Activated CD8-positive, alpha-beta T cell treated with anti-CD3 and anti-CD28 coated beads, Interleukin-2, amount 10 ng/mL, durations not matched to agents 7 days and 5 days (primary cell): ENCODE measurements at regions not wholly inside any gene's neighbourhood (a gene's known extent, or its start where the extent isn't known, plus 50 kb on each side); places are given as distances from the start of the nearest gene placed in this dataset.

Experiments
- ATAC-seq: fragments of 150-1000 bp; cut with Tn5 transposase; one replicate; pipeline ENCODE4 v1.10.0; 2021; ENCODE audit warnings: moderate library complexity
- CTCF ChIA-PET: fragments of 350-600 bp; sonication (Branson Sonifier 250); formaldehyde crosslinking; loops from one replicate; lab custom pipeline; 2021; ENCODE audit warnings: antibody characterized with exemption; lab: Charles Lee
- POLR2A ChIA-PET: fragments of 350-600 bp; sonication (Branson Sonifier 250); formaldehyde crosslinking; loops from one replicate; lab custom pipeline; 2021; ENCODE audit warnings: antibody characterized with exemption; lab: Charles Lee
- DNase-seq: peaks from one replicate; pipeline ENCODE4 v3.0.0-alpha.2; 2020
- H3K27ac Mint-ChIP-seq: one replicate; pipeline ENCODE4 v1.8.0; 2021; ENCODE audit warnings: mild to moderate bottlenecking, mixed read lengths
- H3K27me3 Mint-ChIP-seq: one replicate; pipeline ENCODE4 v1.8.0; 2021; ENCODE audit warnings: low read depth, mixed read lengths
- H3K36me3 Mint-ChIP-seq: one replicate; pipeline ENCODE4 v1.8.0; 2021; ENCODE audit warnings: low read depth, mixed read lengths
- H3K4me1 Mint-ChIP-seq: one replicate; pipeline ENCODE4 v1.8.0; 2021; ENCODE audit warnings: low read depth, mixed read lengths
- H3K4me3 Mint-ChIP-seq: one replicate; pipeline ENCODE4 v1.8.0; 2021; ENCODE audit warnings: mild to moderate bottlenecking, mixed read lengths
- H3K9me3 Mint-ChIP-seq: one replicate; pipeline ENCODE4 v1.8.0; 2022; ENCODE audit warnings: mixed read lengths; ENCODE audit not compliant: insufficient read depth

DNA sequence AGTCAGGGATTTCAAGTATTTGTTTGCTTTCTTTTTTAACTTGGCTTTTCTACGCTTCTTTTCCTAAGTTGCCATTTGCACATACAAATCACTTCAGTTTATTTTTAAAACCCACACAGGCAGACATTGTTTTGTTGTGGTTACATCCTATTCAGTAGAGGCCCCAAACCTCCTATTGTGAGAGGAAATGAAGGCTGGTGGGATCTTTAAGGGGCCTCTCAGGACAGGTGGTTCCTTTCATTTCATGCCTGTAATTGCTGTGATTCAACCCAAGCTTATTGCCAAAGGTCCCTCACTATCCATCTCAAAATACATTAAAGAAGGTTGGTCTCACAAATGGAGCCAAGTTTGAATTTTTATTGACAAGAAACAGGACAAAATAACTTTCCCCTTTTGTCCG, 257.1 kb downstream of the ADAMTS20 start:
- no peaks in the 10 kb centered on the region for H3K36me3 Mint-ChIP-seq
- POLR2A ChIA-PET = no interaction called here
- H3K4me3 Mint-ChIP-seq = no peak overlapping the region
- DNase-seq (no peak), ATAC-seq (no peak)
- CTCF ChIA-PET = no interaction called here
- H3K27me3 Mint-ChIP-seq = no peaks in the 10 kb centered on the region
- no peaks in the 10 kb centered on the region for H3K9me3 Mint-ChIP-seq
- H3K4me1 Mint-ChIP-seq = no peaks in the 10 kb centered on the region
- H3K27ac Mint-ChIP-seq = no peak overlapping the region

DNA sequence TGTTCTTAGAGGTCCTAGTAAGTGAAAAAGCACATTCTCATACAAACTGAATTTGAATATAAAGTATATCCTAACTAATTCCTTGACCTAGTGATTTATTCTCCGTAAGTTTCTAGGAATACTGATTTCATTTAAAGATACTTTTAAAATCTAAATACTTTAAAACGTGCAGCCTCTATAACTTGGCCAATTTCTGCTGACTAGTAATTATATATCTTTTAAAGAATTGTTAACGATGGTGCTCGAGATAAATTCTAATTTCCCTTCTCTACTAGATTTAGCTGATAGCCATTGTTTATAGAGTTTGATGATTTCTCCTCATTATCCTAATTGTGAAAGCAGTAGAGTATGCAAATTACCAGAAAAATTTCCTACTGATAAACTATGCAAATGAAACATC, 257.9 kb downstream of the ADAMTS20 start:
- no peaks in the 10 kb centered on the region for H3K27me3 Mint-ChIP-seq
- no peaks in the 10 kb centered on the region for H3K4me1 Mint-ChIP-seq
- no peak overlapping the region for H3K4me3 Mint-ChIP-seq
- H3K36me3 Mint-ChIP-seq = no peaks in the 10 kb centered on the region
- DNase-seq = no peak
- no peak for ATAC-seq
- POLR2A ChIA-PET = no interaction called here
- H3K27ac Mint-ChIP-seq = no peak overlapping the region
- CTCF ChIA-PET = no interaction called here
- no peaks in the 10 kb centered on the region for H3K9me3 Mint-ChIP-seq

DNA sequence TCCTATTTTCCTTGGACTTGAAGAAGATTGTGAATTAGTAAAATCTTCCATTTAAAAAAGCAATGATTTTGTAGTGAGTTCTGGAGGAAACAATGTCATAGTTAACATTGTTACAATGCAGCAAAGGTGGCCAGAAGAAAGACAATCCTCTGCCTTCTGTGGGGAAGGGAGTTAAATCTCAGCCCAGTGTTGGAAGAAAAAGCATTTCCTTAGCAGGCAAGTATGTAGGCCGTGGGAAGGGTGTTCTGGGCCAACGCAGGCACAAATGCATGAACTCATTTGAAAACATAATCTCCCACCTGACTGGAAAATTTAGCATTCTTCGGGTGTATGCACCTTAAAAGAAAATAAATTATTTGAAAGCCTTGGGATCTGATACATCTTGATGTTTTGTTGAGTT, 258.6 kb downstream of the ADAMTS20 start:
- POLR2A ChIA-PET = no interaction called here
- ATAC-seq = no peak
- Mint-ChIP-seq H3K36me3 (no peaks in the 10 kb centered on the region), H3K27me3 (no peaks in the 10 kb centered on the region), H3K9me3 (no peaks in the 10 kb centered on the region), H3K4me1 (no peaks in the 10 kb centered on the region), H3K4me3 (no peak overlapping the region), H3K27ac (no peak overlapping the region)
- DNase-seq = no peak
- CTCF ChIA-PET = no interaction called here

DNA sequence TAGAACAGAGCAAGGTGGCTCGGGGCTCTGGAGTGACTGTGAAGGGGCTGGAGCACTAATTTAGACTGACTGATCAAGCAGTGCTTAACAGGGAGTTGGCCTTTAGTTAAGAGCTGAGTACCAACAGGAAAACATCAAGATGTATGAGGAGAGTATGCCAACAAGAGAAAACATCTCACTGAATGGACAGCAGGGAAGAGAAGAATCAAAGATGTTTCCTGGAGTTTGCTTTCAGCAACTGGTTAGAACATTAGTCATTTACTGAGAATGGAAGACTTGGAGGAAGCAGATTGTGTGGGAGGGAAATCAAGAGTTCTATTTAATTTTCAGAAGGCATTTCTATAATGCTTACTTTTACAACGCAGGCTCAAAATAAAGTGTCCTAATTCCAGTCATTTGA, 259.3 kb downstream of the ADAMTS20 start:
- Mint-ChIP-seq H3K27me3 (no peaks in the 10 kb centered on the region), H3K4me1 (no peaks in the 10 kb centered on the region), H3K27ac (no peak overlapping the region), H3K4me3 (no peak overlapping the region), H3K9me3 (no peaks in the 10 kb centered on the region), H3K36me3 (no peaks in the 10 kb centered on the region)
- DNase-seq (no peak), ATAC-seq (no peak)
- ChIA-PET CTCF (no interaction called here), POLR2A (no interaction called here)

DNA sequence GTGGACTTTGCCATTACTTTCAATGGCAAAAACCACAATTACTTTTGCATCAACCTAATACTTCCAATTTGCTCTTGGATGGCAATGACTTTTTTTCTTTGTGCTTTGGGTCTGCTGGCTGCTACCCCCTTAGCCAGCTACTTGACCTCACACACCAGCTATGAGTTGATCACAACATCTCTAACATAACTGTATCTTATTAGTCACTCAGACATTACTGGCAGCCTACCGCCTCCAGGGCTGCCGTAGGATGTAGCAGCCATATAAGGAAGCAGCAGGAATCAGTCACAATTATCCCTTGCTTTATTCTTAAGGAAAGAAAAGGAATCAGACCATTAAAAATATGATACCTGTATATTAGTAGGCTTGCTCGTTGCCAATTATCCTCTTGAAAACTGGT, 260.5 kb downstream of the ADAMTS20 start:
- Mint-ChIP-seq H3K4me3 (no peak overlapping the region), H3K27me3 (no peaks in the 10 kb centered on the region), H3K4me1 (no peaks in the 10 kb centered on the region), H3K9me3 (no peaks in the 10 kb centered on the region), H3K27ac (no peak overlapping the region), H3K36me3 (no peaks in the 10 kb centered on the region)
- DNase-seq (no peak), ATAC-seq (no peak)
- CTCF ChIA-PET = no interaction called here
- POLR2A ChIA-PET = no interaction called here

DNA sequence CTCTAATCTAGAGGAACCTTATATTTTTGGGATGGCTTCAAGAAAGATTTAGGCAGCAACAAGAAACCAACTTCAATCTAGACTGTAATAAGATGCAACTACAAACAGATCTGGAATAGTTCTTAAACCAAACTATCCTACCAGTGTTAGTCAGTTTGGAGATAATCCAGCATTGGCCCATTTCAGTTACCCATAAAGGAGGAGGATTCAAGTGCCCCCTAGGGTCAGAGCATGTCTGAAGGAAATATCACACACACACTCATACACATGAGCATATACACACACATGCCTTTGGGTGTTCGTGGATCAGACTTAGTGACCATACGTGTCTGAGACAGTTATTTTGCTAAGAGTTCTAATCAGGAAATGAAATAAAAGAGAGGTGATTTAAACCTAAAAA, 261.2 kb downstream of the ADAMTS20 start:
- POLR2A ChIA-PET = no interaction called here
- no peaks in the 10 kb centered on the region for H3K9me3 Mint-ChIP-seq
- no peak for DNase-seq
- no peak overlapping the region for H3K4me3 Mint-ChIP-seq
- no peaks in the 10 kb centered on the region for H3K36me3 Mint-ChIP-seq
- ATAC-seq = no peak
- no peak overlapping the region for H3K27ac Mint-ChIP-seq
- H3K4me1 Mint-ChIP-seq = no peaks in the 10 kb centered on the region
- no peaks in the 10 kb centered on the region for H3K27me3 Mint-ChIP-seq
- CTCF ChIA-PET = no interaction called here

DNA sequence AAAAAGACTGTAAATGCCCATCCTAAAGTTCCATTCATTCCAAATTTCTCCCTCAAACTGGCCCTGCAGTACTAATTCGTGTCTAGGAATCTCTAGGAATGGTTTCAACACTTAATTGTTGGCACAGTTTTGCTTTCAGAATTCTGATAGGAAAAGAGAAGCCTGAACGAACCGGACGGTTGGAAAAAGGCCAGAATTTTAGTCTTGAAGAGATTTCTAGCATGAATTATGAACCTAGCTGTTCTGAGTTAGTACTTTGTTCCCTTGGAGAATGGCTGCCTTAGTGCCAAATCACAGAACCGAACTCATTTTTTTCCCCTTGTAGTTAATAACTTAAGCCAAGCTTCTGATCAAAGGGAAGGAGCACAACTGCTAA, 262.6 kb downstream of the ADAMTS20 start:
- H3K4me1 Mint-ChIP-seq = no peaks in the 10 kb centered on the region
- H3K36me3 Mint-ChIP-seq = no peaks in the 10 kb centered on the region
- no peaks in the 10 kb centered on the region for H3K9me3 Mint-ChIP-seq

DNA sequence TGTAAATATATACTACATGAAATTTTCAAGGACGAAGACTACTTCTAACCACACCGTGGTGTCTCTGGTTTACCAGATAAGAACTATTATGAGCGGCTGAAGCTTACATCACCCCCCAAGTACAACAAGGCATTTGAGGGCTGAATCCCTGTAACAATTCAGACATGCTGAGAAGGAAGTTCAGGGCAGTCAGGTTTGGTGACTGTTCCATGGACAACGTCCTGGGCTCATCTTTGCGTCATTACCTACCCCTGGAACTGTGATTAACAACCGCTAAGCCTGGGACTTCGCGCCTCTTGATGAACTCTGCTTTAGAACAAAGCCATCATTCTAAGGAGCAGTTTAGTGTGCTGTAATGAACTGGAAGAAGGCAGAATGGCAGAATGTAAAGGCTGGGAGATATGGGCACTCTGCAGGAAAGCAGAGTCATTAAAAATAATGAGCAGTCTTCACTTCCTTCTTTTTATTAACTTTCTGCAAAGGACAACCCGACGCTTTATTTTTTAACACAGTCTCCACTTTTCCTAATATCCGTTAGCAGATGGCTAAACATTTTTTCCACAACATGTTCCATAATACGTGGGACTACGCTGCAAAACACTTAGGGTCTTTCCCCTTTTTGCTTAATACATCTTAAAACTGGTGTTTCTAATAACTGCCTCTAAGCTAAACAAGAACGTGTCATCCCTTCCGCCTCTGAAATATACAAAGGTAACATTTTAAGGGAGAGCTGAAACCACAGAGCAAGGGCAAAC, 263.2 kb downstream of the ADAMTS20 start:
- ATAC-seq (no peak), DNase-seq (no peak)
- ChIA-PET CTCF (no interaction called here), POLR2A (no interaction called here)
- Mint-ChIP-seq H3K4me1 (no peaks in the 10 kb centered on the region), H3K27ac (no peak overlapping the region), H3K36me3 (no peaks in the 10 kb centered on the region), H3K9me3 (no peaks in the 10 kb centered on the region), H3K4me3 (no peak overlapping the region), H3K27me3 (no peaks in the 10 kb centered on the region)

More for the DNA sequence above, 262.6 kb downstream of the ADAMTS20 start:
- ATAC-seq (no peak), DNase-seq (no peak)
- H3K27ac Mint-ChIP-seq = no peak overlapping the region
- no peak overlapping the region for H3K4me3 Mint-ChIP-seq
- CTCF ChIA-PET = no interaction called here
- POLR2A ChIA-PET = no interaction called here
- no peaks in the 10 kb centered on the region for H3K27me3 Mint-ChIP-seq

DNA sequence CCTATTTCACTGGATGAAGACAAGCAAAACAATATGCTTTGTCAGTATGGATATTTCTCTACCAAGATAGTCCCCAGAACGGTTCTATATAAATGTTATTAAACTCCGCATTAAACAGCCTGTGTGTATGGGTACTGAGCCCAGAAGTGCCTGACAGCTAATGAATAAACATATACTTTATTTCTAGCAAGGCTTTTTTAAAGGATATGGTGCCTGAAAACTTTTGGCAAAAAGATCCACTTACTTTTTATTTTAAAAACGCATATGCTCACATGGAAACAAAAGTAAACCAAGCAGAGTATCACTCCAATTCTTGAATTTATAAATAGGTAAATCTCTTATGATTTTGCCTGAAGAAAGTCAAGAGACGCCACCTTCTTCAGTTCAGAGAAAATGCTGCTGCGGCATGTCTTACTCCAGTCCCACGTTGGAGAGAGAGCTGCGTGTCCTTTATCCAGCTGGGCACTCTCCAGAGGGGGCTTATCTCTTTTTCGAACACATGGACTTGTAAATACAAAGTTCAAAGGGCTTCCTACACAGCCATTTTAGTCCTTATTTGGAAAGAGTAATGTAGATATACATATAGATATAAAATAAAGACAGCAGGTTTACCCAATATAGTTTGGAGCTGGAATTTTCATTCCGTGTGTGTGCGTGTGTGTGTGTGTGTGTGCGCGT, 264.2 kb downstream of the ADAMTS20 start:
- ChIA-PET POLR2A (no interaction called here), CTCF (no interaction called here)
- no peak overlapping the region for H3K4me3 Mint-ChIP-seq
- no peak overlapping the region for H3K27ac Mint-ChIP-seq
- ATAC-seq = no peak
- no peaks in the 10 kb centered on the region for H3K27me3 Mint-ChIP-seq
- H3K9me3 Mint-ChIP-seq = no peaks in the 10 kb centered on the region
- H3K36me3 Mint-ChIP-seq = no peaks in the 10 kb centered on the region
- H3K4me1 Mint-ChIP-seq = no peaks in the 10 kb centered on the region
- no peak for DNase-seq

DNA sequence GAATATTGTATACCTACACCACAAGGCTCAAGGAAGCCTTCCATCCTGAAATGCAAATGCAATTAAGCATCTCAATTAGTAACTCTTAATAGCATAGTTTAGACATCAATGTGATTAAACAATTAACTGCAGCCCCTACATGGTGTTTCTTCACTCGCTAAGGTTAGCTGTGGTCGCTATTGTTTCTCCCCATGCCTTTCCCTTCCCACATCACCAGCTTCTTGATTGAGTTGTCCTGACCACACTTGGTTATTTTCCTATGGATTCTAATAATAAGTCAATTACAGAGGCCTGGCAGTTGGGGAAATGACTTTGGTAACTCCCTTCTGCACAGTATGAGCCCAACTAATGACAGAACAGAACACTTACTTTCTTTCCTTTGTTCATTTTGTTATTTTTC, 265.0 kb downstream of the ADAMTS20 start:
- no peak for DNase-seq
- ChIA-PET CTCF (no interaction called here), POLR2A (no interaction called here)
- H3K4me3 Mint-ChIP-seq = no peak overlapping the region
- H3K27me3 Mint-ChIP-seq = no peaks in the 10 kb centered on the region
- H3K9me3 Mint-ChIP-seq = no peaks in the 10 kb centered on the region
- no peak for ATAC-seq
- no peaks in the 10 kb centered on the region for H3K4me1 Mint-ChIP-seq
- H3K27ac Mint-ChIP-seq = no peak overlapping the region
- no peaks in the 10 kb centered on the region for H3K36me3 Mint-ChIP-seq

DNA sequence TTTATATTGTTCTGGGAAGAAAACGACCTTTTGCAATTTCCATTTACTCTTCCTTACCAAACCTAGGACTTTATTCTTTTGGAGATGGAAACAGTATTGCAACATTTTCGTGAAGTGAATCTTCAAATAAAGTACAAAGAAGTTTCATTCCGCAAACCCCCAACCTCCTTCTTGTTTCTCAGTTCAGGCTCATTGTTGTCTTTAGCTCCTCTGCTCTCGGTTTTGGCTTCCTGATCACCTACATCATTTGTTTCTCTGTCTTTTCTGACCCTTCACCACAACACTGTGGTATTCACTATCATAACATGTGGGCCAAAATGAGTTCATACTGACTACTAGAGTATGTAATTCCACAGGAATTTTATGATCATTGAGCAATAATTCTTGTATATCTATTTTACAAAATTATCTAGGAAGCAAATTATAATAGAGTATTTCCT, 266.8 kb downstream of the ADAMTS20 start:
- H3K36me3 Mint-ChIP-seq = no peaks in the 10 kb centered on the region
- CTCF ChIA-PET = no interaction called here

DNA sequence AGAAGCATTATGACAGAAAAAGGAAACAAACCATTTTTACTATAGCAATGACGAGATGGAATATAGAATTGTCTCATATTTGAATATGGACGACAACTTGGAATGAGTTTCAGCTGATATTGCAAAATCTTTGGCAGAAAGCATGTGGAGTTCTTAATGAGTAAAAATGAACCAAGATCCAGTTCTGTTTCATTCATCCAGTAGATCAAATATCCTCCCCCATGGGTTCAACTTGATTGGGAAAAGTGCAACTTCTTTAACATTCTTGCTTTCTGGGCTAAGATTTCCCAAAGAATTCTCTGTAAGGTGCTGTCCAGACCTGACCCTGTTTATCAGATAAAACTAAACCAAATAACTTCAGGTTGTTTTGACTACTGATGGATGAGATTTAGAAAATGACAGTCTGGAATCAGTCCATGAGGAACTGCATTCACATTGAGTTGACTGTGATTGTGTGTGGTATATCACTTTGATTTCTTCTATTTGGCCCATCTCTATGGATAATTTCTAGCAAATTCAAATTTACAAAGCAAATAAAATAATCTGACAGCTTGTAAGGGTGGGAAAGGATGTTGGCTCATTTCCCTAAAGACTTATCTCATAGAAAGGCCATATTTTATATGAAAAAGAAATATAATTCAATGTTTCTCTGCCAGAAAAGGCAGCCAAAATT, 267.4 kb downstream of the ADAMTS20 start:
- POLR2A ChIA-PET = no interaction called here
- Mint-ChIP-seq H3K4me3 (no peak overlapping the region), H3K27me3 (no peaks in the 10 kb centered on the region), H3K4me1 (no peaks in the 10 kb centered on the region), H3K36me3 (no peaks in the 10 kb centered on the region), H3K9me3 (no peaks in the 10 kb centered on the region), H3K27ac (no peak overlapping the region)
- ATAC-seq (no peak), DNase-seq (no peak)
- CTCF ChIA-PET = no interaction called here

More for the DNA sequence above, 266.8 kb downstream of the ADAMTS20 start:
- Mint-ChIP-seq H3K9me3 (no peaks in the 10 kb centered on the region), H3K4me1 (no peaks in the 10 kb centered on the region), H3K27ac (no peak overlapping the region), H3K4me3 (no peak overlapping the region), H3K27me3 (no peaks in the 10 kb centered on the region)
- POLR2A ChIA-PET = no interaction called here
- no peak for ATAC-seq
- no peak for DNase-seq
